GM12891 (cell line): ENCODE measurements at regions not wholly inside any gene's neighbourhood (a gene's known extent, or its start where the extent isn't known, plus 50 kb on each side); places are given as distances from the start of the nearest gene placed in this dataset.

Experiments
- DNase-seq: peaks from one replicate; pipeline ENCODE4 v3.0.0; 2011; ENCODE audit warnings: low spot score; ENCODE audit not compliant: insufficient read length
- FAIRE-seq: peaks from 2 replicates; lab custom pipeline; 2011; peaks lifted over from hg19 to GRCh38; lab: Jason Lieb, UNC
- PAX5 ChIP-seq: IDR thresholded peaks from 2 replicates; pipeline ENCODE4 v1.6.1; 2011; ENCODE audit warnings: low read length, moderate library complexity, mild to moderate bottlenecking; ENCODE audit not compliant: insufficient read depth, severe bottlenecking
- POLR2A ChIP-seq: IDR thresholded peaks from 2 replicates; pipeline ENCODE4 v1.6.1; 2011; ENCODE audit warnings: low read depth, low read length, control low read depth
- POLR2AphosphoS5 ChIP-seq: IDR thresholded peaks from 2 replicates; pipeline ENCODE4 v1.6.1; 2011; ENCODE audit warnings: low read depth, low read length, control low read depth
- POU2F2 ChIP-seq: IDR thresholded peaks from 2 replicates; pipeline ENCODE4 v1.6.1; 2011; ENCODE audit warnings: low read depth, mild to moderate bottlenecking, control low read depth, low read length, moderate library complexity
- SPI1 ChIP-seq: IDR thresholded peaks from 2 replicates; pipeline ENCODE4 v1.6.1; 2011; ENCODE audit warnings: low read depth, low read length, control low read depth
- TAF1 ChIP-seq: IDR thresholded peaks from 2 replicates; pipeline ENCODE4 v1.6.1; 2011; ENCODE audit warnings: low read depth, low read length, control low read depth

DNA sequence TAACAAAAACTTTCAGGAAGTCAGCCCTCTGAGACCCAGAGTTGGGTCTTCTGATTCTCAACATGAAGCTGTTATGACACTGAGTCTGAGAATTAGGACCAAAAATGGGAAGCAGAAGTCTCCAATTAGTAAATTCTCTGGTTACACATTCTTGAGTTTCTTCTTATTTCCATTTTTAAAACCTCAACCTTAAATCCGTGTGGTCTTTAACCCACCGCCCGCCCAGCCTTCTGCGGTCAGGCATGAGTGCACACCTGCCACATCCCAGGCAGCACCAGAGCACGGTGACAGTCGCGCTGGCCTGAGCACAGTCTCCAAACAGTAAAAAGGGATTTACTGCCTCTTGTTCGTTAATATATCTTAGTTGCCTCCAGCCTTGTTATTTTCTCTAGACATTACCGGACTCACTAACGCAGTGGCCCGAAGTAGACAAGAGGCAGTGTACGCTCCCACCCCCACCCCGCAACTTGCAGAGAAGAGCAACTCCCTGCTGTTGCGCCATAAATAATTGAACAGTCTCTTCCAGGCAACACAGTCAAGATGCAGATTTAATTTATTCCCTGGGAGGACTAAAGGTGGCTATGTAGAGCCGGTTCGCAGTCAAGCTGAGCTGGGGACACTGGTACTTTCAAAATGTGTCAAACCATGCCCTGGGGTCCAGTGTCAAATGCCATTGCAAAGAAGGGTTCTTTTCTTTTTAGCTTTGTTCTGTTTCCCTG lies 147.0 kb upstream of the CELF2 start:
- DNase-seq (no peak), FAIRE-seq (no peak)
- TF ChIP-seq SPI1, result no peak
- TF ChIP-seq POLR2A, result no peak
- TF ChIP-seq POU2F2, result no peak
- TF ChIP-seq PAX5, result no peak

DNA sequence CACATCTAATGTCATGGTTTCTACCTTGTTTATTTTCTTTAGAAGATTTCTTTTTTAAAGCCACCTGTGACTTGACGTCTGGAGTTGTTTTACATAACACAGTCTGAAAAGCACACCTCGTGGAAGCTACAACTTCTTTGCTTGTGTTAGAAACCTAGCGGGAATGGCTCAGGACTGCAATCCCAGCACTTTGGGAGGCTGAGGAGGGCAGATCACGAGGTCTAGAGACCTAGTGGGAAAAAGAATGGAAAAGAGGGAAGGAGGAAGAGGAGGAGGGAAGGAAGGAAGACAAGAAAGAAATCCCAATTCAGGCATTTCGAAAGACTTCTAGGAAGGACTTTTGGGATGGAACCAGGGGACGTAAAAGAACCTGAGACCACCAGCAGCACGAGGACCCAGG lies 146.3 kb upstream of the CELF2 start:
- DNase-seq (no peak), FAIRE-seq (no peak)
- TF ChIP-seq SPI1 (no peak), POU2F2 (no peak), PAX5 (no peak)

DNA sequence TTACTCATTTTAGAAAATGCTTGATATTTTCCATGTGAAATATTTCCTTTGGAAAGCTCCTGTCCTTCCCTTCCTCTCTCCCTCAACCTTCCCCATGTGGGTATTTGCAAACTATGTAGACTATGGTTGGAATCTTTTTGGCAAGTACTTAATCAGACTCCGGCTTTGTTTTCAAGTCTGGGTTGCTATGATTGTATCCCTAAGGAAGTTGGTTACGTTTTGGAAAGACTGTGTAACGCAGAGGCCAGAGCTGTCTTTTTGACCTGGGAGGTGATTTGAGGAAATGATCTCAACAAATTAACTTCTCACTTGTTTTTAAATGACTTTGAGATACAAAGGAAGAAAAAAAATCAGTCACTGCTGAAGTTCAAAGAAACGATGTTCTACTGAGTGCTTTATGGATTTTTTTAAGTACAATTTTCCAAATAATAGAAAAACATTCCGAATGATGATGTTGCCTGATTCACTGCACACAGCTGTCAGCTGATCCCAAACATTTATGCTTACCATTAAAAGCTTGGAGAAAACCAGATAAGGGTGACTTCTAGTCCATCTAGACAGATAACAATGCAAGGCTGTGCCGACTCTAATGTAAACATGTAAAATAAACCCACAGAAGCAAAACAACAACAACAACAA lies 145.5 kb upstream of the CELF2 start:
- TF ChIP-seq POU2F2 (no peak), SPI1 (no peak), POLR2A (no peak), PAX5 (no peak), TAF1 (no peak), POLR2AphosphoS5 (no peak)
- no peak for FAIRE-seq
- DNase-seq, result no peak

GRCh38 chr10:10872764-10873163 lies 144.9 kb upstream of the CELF2 start:
- no peak for FAIRE-seq
- TF ChIP-seq POLR2A, result no peak
- no peak for TF ChIP-seq PAX5
- no peak for TF ChIP-seq POU2F2
- no peak for TF ChIP-seq SPI1
- TF ChIP-seq POLR2AphosphoS5, result no peak
- DNase-seq, result no peak

GRCh38 chr10:10873289-10873688 lies 144.4 kb upstream of the CELF2 start:
- FAIRE-seq, result no peak
- no peak for TF ChIP-seq SPI1
- no peak for TF ChIP-seq PAX5
- TF ChIP-seq POU2F2, result no peak
- TF ChIP-seq TAF1, result no peak
- no peak for TF ChIP-seq POLR2AphosphoS5
- TF ChIP-seq POLR2A, result no peak
- DNase-seq, result no peak

DNA sequence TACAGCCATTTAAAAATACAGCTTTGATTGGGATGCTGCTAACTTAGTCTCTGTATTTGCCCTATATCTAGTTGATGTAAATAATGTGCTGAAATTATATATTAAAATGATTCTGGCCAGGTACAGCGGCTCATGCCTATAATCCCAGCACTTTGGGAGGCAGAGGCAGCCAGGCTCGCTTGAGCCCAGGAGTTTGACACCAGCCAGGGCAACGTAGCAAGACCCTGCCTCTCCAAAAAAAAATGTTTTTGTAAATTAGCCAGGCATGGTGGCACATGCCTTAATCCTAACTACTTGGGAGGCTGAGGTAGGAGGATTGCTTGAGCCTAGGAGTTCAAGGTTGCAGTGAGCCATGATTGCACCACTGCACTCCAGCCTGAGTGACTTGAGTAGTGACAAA lies 143.8 kb upstream of the CELF2 start:
- no peak for DNase-seq
- no peak for FAIRE-seq
- TF ChIP-seq POLR2AphosphoS5 (no peak), POU2F2 (no peak), PAX5 (no peak), POLR2A (no peak), SPI1 (no peak), TAF1 (no peak)

DNA sequence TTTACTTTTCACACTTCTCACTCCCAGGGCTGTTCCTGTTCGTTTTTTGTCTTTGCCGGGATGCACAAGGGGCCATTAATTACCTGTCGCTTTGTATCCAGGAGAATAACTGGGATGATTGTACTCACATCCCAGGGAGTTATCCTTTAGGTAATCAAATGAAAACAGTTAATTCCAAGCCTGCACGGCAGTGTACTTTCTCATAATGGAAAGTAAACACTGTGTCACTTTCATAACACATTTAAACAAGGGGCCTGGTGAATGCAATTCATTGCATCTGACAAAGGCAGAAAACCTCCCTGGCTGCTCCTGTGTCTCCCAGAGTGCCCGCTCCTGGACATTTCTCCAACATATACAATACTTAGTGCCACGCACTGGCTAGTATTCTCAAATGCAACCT lies 138.7 kb upstream of the CELF2 start:
- TF ChIP-seq SPI1 (no peak), POU2F2 (no peak), PAX5 (no peak), POLR2AphosphoS5 (no peak), TAF1 (no peak), POLR2A (no peak)
- no peak for DNase-seq
- FAIRE-seq, result no peak

- DNase-seq (no peak), FAIRE-seq (no peak)
- no peak for TF ChIP-seq PAX5
- TF ChIP-seq POU2F2, result no peak
- TF ChIP-seq POLR2A, result no peak
- TF ChIP-seq SPI1, result no peak
- TF ChIP-seq POLR2AphosphoS5, result no peak
- TF ChIP-seq TAF1, result no peak
Measured at GRCh38 chr10:10881117-10881813, 136.4 kb upstream of the CELF2 start.

DNA sequence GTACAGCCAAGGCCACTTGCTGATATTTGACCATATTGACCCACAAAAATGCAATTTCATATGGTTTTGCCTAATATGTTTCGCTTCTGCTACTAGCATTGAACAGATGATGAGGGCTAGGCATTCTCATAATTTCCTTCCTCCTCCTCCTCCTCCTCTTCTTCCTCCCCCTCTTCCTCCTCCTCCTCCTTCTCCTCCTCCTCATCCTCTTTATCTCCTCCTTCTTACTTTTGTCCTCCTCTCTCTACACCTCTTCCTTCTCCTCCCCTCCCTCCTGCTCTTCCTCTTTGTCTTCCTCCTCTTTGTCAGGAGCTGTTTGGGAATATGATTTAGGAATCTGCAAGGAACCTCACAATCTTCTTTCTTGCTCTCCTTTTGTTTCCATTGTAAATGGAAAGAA lies 133.9 kb upstream of the CELF2 start:
- TF ChIP-seq POLR2A (no peak), POU2F2 (no peak), SPI1 (no peak), PAX5 (no peak), POLR2AphosphoS5 (no peak), TAF1 (no peak)
- DNase-seq (no peak), FAIRE-seq (no peak)

- no peak for FAIRE-seq
- no peak for TF ChIP-seq PAX5
- no peak for TF ChIP-seq TAF1
- no peak for TF ChIP-seq SPI1
- TF ChIP-seq POLR2A, result no peak
Measured at GRCh38 chr10:10886861-10887531, 130.7 kb upstream of the CELF2 start.

More at GRCh38 chr10:10886861-10887531, 130.7 kb upstream of the CELF2 start:
- no peak for DNase-seq
